MM.1S (cell line): ENCODE measurements at regions not wholly inside any gene's neighbourhood (a gene's known extent, or its start where the extent isn't known, plus 50 kb on each side); places are given as distances from the start of the nearest gene placed in this dataset.

Source experiments
- CTCF ChIP-seq: fragments of 300-600 bp; sonication (generic); IDR thresholded peaks from 2 replicates; pipeline ENCODE4 v1.5.1; 2016; ENCODE audit warnings: antibody characterized with exemption, low read length, mixed read lengths
- EZH2 ChIP-seq: fragments of 300-600 bp; sonication (generic); optimal IDR thresholded peaks from 2 replicates; pipeline ENCODE3; 2017; ENCODE audit warnings: low read depth, mild to moderate bottlenecking, antibody characterized with exemption, low read length, mixed read lengths

DNA sequence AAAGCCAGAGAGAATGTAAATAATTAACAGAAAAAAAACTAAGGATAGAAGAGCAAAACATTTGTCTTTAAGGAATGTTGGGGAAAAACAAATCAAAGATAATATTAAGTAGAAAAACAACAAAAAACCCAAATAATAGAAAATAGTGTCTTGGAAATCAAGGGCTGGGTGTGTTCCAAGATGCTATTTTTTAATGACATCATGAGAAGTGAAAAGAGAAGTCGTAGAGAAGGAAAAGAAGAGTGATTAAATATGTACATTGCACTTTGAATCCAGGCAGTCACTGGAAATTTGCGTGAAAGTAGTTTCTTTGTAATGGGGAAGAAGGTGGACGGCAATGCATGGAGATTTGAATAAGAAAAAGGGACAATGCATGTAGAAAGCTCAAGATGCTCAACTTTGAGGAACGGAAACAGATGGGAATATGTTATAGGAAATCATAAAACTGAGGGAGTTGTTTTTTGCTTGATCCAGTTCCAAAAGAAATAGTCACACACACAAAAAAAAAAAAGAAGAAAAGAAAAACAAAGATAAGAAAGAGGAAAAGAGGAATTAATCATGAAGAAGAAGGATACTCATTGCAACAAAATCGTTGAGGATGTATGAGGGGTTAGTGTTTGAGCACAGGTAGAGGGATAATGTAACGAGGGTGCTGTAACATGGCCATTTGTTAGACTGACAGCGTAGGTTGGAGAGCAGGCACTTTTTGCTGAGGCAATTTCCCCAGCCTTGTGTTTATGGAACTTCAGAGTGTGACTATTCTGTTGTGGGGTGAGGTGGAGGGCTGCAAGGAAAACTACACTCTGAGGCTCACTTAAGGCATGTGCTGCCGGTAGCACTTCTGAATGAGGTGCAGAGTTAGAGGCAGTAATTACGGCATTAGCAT is 184.1 kb downstream of the CALCRL start:
- TF ChIP-seq CTCF = no peak
- no peak for TF ChIP-seq EZH2
